ENCODE measurements at regions not wholly inside any gene's neighbourhood (a gene's known extent, or its start where the extent isn't known, plus 50 kb on each side); places are given as distances from the start of the nearest gene placed in this dataset.

GRCh38 chr4:176005766-176006165 lies 59.9 kb upstream of the WDR17 start:
- no peak for TF ChIP-seq CTCF (IDR thresholded peaks at IDR 0.05)
- no peak for TF ChIP-seq EZH2phosphoT487 (IDR thresholded peaks at IDR 0.05)
- no peak for TF ChIP-seq EZH2 (IDR thresholded peaks at IDR 0.05)
